GM18861 (cell line): ENCODE measurements at regions not wholly inside any gene's neighbourhood (a gene's known extent, or its start where the extent isn't known, plus 50 kb on each side); places are given as distances from the start of the nearest gene placed in this dataset.
"Not testable (repeated sequence)": the region's sequence is repeated elsewhere in the genome, so short reads cannot be mapped to it uniquely, and the experiment has no call there.

Experiments
- ATAC-seq: cut with Tn5 transposase; IDR thresholded peaks from one replicate; pipeline ENCODE4 v1.9.1; 2021; ENCODE audit not compliant: unreplicated experiment

- peak; percentile 63 for ATAC-seq
Measured at GRCh38 chr20:39751557-39752137, 789.5 kb downstream of the DHX35 start.

- no peak for ATAC-seq
Measured at GRCh38 chr20:39745380-39745779, 783.2 kb downstream of the DHX35 start.

- no peak for ATAC-seq
Measured at GRCh38 chr20:39738651-39739050, 776.5 kb downstream of the DHX35 start.

- ATAC-seq = no peak
Measured at GRCh38 chr20:39736434-39737327, 774.5 kb downstream of the DHX35 start.

- not testable (repeated sequence) for ATAC-seq
Measured at GRCh38 chr20:39725513-39725912, 763.4 kb downstream of the DHX35 start.

GRCh38 chr20:39719293-39719692 lies 757.1 kb downstream of the DHX35 start:
- ATAC-seq = no peak

- ATAC-seq = no peak
Measured at GRCh38 chr20:39717936-39718335, 755.8 kb downstream of the DHX35 start.

GRCh38 chr20:39716796-39717341 lies 754.7 kb downstream of the DHX35 start:
- ATAC-seq = no peak

- ATAC-seq = no peak
Measured at GRCh38 chr20:39713076-39713840, 751.1 kb downstream of the DHX35 start.

GRCh38 chr20:39706184-39706663 lies 744.1 kb downstream of the DHX35 start:
- ATAC-seq = no peak

GRCh38 chr20:39705032-39705431 lies 742.9 kb downstream of the DHX35 start:
- ATAC-seq = no peak

GRCh38 chr20:39703357-39703756 lies 741.2 kb downstream of the DHX35 start:
- ATAC-seq = not testable (repeated sequence)

- ATAC-seq = no peak
Measured at GRCh38 chr20:39702701-39703349, 740.7 kb downstream of the DHX35 start.

- ATAC-seq = no peak
Measured at GRCh38 chr20:39700528-39700927, 738.4 kb downstream of the DHX35 start.

GRCh38 chr20:39699166-39699725 lies 737.1 kb downstream of the DHX35 start:
- no peak for ATAC-seq

GRCh38 chr20:39698752-39699151 lies 736.6 kb downstream of the DHX35 start:
- no peak for ATAC-seq

- ATAC-seq = no peak
Measured at GRCh38 chr20:39691151-39691862, 729.2 kb downstream of the DHX35 start.

GRCh38 chr20:39676857-39677391 lies 714.8 kb downstream of the DHX35 start:
- no peak for ATAC-seq

GRCh38 chr20:39676241-39676640 lies 714.1 kb downstream of the DHX35 start:
- no peak for ATAC-seq
